Loucy (cell line): ENCODE measurements at regions not wholly inside any gene's neighbourhood (a gene's known extent, or its start where the extent isn't known, plus 50 kb on each side); places are given as distances from the start of the nearest gene placed in this dataset.

ENCODE experiments used
- H2AFZ ChIP-seq: fragments of 200-600 bp; sonication (generic); 2 replicates; pipeline ENCODE4 v1.6.0; 2016; ENCODE audit warnings: antibody characterized with exemption, mild to moderate bottlenecking, low read length, moderate library complexity
- H3F3A ChIP-seq: fragments of 200-600 bp; 2 replicates; pipeline ENCODE4 v1.6.0; 2016; ENCODE audit warnings: antibody characterized with exemption, low read depth, mild to moderate bottlenecking
- H3K27me3 ChIP-seq: fragments of 200-600 bp; sonication (generic); 2 replicates; pipeline ENCODE4 v1.6.1; 2014; ENCODE audit warnings: low read length, mild to moderate bottlenecking; ENCODE audit not compliant: insufficient read depth, poor library complexity, severe bottlenecking
- H3K36me3 ChIP-seq: fragments of 200-600 bp; sonication (generic); 2 replicates; pipeline ENCODE4 v1.6.1; 2016; ENCODE audit warnings: low read length; ENCODE audit not compliant: insufficient read depth
- H3K4me1 ChIP-seq: fragments of 200-600 bp; sonication (generic); 2 replicates; pipeline ENCODE4 v1.5.1; 2014; ENCODE audit warnings: low read length, mild to moderate bottlenecking; ENCODE audit not compliant: insufficient read depth, poor library complexity, severe bottlenecking
- H3K4me2 ChIP-seq: fragments of 200-600 bp; sonication (generic); 2 replicates; pipeline ENCODE4 v1.6.0; 2014; ENCODE audit warnings: antibody characterized with exemption, low read length, low read depth, mild to moderate bottlenecking; ENCODE audit not compliant: poor library complexity, severe bottlenecking
- H3K4me3 ChIP-seq: fragments of 200-600 bp; sonication (generic); 2 replicates; pipeline ENCODE4 v1.5.1; 2014; ENCODE audit warnings: low read length, mild to moderate bottlenecking, mixed read lengths; ENCODE audit not compliant: poor library complexity, severe bottlenecking
- H3K79me2 ChIP-seq: fragments of 200-600 bp; sonication (generic); 2 replicates; pipeline ENCODE4 v1.6.1; 2014; ENCODE audit warnings: low read length; ENCODE audit not compliant: insufficient read depth
- H3K9ac ChIP-seq: fragments of 200-600 bp; sonication (generic); 2 replicates; pipeline ENCODE4 v1.6.0; 2014; ENCODE audit warnings: mild to moderate bottlenecking, low read depth, low read length, moderate library complexity; ENCODE audit not compliant: poor library complexity, severe bottlenecking
- H3K9me2 ChIP-seq: fragments of 200-600 bp; sonication (generic); replicated peaks from 2 replicates; pipeline ENCODE4 v1.6.1; 2016; ENCODE audit warnings: low read depth, low read length, mixed read lengths
- H3K9me3 ChIP-seq: fragments of 200-600 bp; sonication (generic); 2 replicates; pipeline ENCODE4 v1.6.1; 2014; ENCODE audit warnings: mild to moderate bottlenecking, antibody characterized with exemption, low read length, low read depth; ENCODE audit not compliant: insufficient read depth
- H4K20me1 ChIP-seq: fragments of 200-600 bp; sonication (generic); 2 replicates; pipeline ENCODE4 v1.6.0; 2014; ENCODE audit warnings: antibody characterized with exemption, low read length, mild to moderate bottlenecking; ENCODE audit not compliant: insufficient read depth, poor library complexity, severe bottlenecking
- EZH2phosphoT487 ChIP-seq: fragments of 200-600 bp; IDR thresholded peaks from 2 replicates; pipeline ENCODE4 v1.6.1; 2018; ENCODE audit warnings: antibody characterized with exemption, mild to moderate bottlenecking, moderate library complexity, borderline replicate concordance
- TF ChIP-seq, protein P1 (sequence below): fragments of 200-600 bp; sonication (generic); conservative IDR thresholded peaks from 2 replicates; pipeline ENCODE4 v1.5.1; 2014; ENCODE audit warnings: mild to moderate bottlenecking, antibody characterized with exemption, low read length

GRCh38 chr6:90894285-90895130 lies 307.6 kb upstream of the MAP3K7 start:
- H3K4me1 ChIP-seq, result no peaks in the 10 kb centered on the region
- no peak for TF ChIP-seq EZH2phosphoT487
- TF ChIP-seq, protein P1, sequence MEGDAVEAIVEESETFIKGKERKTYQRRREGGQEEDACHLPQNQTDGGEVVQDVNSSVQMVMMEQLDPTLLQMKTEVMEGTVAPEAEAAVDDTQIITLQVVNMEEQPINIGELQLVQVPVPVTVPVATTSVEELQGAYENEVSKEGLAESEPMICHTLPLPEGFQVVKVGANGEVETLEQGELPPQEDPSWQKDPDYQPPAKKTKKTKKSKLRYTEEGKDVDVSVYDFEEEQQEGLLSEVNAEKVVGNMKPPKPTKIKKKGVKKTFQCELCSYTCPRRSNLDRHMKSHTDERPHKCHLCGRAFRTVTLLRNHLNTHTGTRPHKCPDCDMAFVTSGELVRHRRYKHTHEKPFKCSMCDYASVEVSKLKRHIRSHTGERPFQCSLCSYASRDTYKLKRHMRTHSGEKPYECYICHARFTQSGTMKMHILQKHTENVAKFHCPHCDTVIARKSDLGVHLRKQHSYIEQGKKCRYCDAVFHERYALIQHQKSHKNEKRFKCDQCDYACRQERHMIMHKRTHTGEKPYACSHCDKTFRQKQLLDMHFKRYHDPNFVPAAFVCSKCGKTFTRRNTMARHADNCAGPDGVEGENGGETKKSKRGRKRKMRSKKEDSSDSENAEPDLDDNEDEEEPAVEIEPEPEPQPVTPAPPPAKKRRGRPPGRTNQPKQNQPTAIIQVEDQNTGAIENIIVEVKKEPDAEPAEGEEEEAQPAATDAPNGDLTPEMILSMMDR, result no peak
- no peaks in the 10 kb centered on the region for H3F3A ChIP-seq
- H2AFZ ChIP-seq, result no peak overlapping the region
- H4K20me1 ChIP-seq, result no peaks in the 10 kb centered on the region
- H3K4me3 ChIP-seq, result no peak overlapping the region
- H3K36me3 ChIP-seq, result no peaks in the 10 kb centered on the region
- H3K9me3 ChIP-seq, result no peaks in the 10 kb centered on the region
- no peak overlapping the region for H3K4me2 ChIP-seq
- peaks cover 6% of the 10 kb centered on the region for H3K27me3 ChIP-seq
- no peaks in the 10 kb centered on the region for H3K9me2 ChIP-seq
- no peak overlapping the region for H3K9ac ChIP-seq
- no peaks in the 10 kb centered on the region for H3K79me2 ChIP-seq

- Histone ChIP-seq H2AFZ (no peak overlapping the region), H3K4me1 (no peaks in the 10 kb centered on the region), H3K9me3 (no peaks in the 10 kb centered on the region), H3K4me2 (no peak overlapping the region), H4K20me1 (no peaks in the 10 kb centered on the region), H3K9me2 (no peaks in the 10 kb centered on the region), H3K79me2 (no peaks in the 10 kb centered on the region), H3K9ac (no peak overlapping the region), H3K4me3 (no peak overlapping the region), H3F3A (no peaks in the 10 kb centered on the region), H3K36me3 (no peaks in the 10 kb centered on the region), H3K27me3 (peaks cover 6% of the 10 kb centered on the region)
- TF ChIP-seq EZH2phosphoT487, result no peak
- TF ChIP-seq, protein P1, result no peak
These were observed 306.5 kb upstream of the MAP3K7 start for GRCh38 chr6:90893400-90893799.

- Histone ChIP-seq H3K4me2 (no peak overlapping the region), H3F3A (no peaks in the 10 kb centered on the region), H3K36me3 (no peaks in the 10 kb centered on the region), H3K9ac (no peak overlapping the region), H3K9me3 (no peaks in the 10 kb centered on the region), H3K79me2 (no peaks in the 10 kb centered on the region), H3K27me3 (peaks cover 6% of the 10 kb centered on the region), H2AFZ (no peak overlapping the region), H3K4me1 (no peaks in the 10 kb centered on the region), H4K20me1 (no peaks in the 10 kb centered on the region), H3K9me2 (no peaks in the 10 kb centered on the region), H3K4me3 (no peak overlapping the region)
- TF ChIP-seq EZH2phosphoT487, result no peak
- TF ChIP-seq, protein P1, result no peak
These were observed 305.4 kb upstream of the MAP3K7 start for GRCh38 chr6:90892271-90892670.
